HG02840 (cell line): ENCODE measurements at regions not wholly inside any gene's neighbourhood (a gene's known extent, or its start where the extent isn't known, plus 50 kb on each side); places are given as distances from the start of the nearest gene placed in this dataset.
A peak's percentile ranks its signal among the peaks of the same experiment; 100 is the strongest.
"Not testable (repeated sequence)": the region's sequence is repeated elsewhere in the genome, so short reads cannot be mapped to it uniquely, and the experiment has no call there.

Experiments
- ATAC-seq: cut with Tn5 transposase; IDR thresholded peaks from one replicate; pipeline ENCODE4 v1.9.1; 2021; ENCODE audit warnings: mild to moderate bottlenecking, moderate library complexity, moderate number of reproducible peaks; ENCODE audit not compliant: unreplicated experiment, low FRiP score

DNA sequence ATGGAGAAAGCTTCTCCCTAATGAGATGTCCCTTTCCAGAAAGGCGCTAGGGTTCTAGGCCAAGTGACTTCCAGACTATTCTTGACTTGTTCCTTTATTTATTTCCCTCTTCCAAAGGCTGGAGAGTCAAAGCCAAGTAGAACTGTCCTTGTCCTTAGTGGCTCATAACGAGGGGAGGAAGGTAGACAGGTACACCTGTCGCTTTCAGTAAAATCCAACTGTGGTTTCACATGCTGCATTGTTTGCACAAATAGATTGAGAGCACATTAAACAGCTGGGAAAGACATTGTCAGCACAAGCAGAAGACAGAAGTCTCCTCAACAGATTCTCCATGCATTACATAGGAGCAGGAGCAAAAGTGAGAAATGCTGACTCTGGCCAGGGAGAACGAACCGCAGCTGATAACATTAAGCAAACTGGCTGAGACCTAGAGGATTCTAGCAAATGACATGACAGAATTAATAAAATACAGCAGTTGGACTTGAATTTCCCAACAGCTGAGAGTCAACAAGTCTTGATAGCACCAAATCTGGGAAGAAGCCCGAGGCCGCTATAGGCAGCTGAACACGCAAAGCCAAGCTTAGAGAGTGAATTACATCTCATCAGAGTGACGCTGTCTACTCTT lies 227.7 kb downstream of the TLE3 start:
- no peak for ATAC-seq

DNA sequence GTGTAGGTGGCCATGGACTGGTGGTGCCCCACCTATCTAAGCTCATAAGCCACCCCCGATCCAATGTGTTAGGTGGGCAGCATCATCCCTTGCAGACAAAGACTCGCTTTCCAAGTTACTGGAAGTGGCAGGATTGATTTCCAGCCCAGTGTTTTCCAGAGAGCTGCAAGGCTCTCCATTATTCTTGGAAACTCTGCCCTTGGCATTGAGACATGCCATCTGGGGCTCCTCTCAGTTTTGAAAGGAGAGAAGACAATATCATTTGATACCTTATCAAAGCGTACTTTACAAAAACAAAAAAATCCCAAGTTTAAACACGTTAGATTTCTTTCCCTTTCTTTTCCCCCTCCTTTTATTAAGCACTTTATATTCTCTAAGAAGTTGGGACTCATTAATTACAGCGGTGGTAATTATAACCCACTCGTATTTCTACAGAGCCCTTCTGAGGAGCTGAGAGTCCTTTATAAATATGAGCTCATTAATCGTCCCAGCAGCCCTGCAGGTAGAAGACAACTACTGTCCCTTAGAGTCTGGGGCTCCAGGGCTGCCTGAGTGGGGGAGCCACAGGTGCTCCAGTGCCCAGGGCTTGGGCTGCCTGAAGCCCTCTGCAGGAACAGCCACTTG lies 226.1 kb downstream of the TLE3 start:
- no peak for ATAC-seq

DNA sequence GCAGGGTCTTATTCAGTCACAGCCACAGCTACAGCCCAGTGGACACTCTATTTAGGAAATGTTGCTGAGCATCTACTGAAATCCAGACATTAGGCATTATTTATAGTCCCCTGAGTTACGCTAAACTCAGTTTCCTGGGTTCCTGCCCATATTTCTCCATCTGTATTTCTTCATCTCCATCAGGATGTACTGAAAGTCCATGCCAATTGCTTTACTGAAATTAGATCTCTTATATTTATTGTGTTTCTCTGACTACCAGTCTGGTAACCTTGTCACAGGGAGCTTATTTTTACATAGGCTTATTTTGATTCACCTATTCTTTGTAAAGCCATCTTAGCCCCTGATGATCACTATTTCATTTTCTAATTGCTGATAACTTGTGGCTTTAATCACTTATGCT lies 223.9 kb downstream of the TLE3 start:
- ATAC-seq, result no peak

DNA sequence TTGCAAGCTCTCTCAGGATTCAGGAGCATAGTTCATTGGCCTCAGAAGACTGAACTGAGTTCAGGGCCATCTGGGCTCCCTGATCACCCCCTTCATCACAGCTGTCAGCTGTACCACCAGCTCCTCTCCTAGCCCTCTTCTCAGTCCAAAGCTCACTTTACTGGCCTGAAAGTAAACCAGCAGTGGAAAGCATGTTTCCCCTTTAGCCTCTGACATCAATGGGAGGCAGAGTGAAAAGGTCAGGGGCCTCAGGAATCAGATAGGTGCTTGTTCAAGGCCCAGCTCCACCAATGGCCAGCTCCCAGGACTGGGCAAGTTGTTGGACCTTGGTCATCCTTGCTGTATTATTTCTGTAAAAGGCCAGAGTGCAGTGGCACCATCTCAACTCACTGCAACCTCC lies 223.4 kb downstream of the TLE3 start:
- ATAC-seq, result no peak

DNA sequence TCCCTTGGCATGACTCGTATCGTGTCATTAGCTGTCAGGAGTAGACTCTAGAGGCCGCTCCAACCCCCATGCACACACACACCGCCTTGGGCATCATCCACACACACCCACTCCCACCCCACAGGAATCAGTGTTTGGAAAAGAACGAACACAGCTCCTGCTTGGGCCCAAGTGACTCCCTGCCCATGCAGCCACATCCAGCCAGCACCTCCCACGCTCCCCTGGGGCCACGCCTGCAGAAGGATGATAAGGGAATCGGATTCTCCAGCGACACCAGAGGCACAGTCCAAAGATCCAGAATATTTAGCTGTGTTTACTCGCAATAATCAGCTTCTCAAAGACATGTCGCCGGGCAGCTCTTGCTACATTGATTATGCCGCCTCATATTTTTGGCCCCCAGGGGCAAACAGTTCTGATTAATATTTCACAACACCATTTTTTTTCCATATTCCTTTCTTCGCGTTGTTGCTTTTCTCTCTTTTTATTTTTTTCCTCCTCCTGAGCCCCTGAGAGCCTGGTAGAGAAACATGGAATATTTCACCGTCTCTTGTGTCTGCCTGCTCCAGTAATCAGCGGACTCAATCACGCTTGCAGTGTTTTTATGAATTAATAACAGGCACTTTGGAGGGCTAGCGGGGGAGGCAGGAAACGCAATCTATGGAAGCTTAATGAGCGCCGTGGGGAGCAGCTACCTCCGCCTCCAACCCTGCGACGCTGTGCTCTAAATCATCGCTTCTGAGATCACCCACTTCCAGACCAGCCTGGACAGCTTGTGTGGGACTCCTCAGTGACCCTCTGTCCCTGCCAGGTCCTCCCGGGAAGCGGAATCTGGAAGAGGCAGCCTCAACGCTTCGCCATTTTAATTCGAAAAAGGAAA lies 221.4 kb downstream of the TLE3 start:
- ATAC-seq, result no peak

GRCh38 chr15:69879963-69880362 lies 217.8 kb downstream of the TLE3 start:
- ATAC-seq, result not testable (repeated sequence)

- ATAC-seq, result peak; percentile 17
These were observed 217.0 kb downstream of the TLE3 start for GRCh38 chr15:69880571-69881301.

GRCh38 chr15:69881302-69881670 lies 216.4 kb downstream of the TLE3 start:
- ATAC-seq, result peak; percentile 27

- peak; percentile 88 for ATAC-seq
These were observed 216.0 kb downstream of the TLE3 start for GRCh38 chr15:69881766-69882165.

- no peak for ATAC-seq
These were observed 214.4 kb downstream of the TLE3 start for GRCh38 chr15:69883306-69883705.

GRCh38 chr15:69885173-69885955 lies 212.4 kb downstream of the TLE3 start:
- no peak for ATAC-seq

DNA sequence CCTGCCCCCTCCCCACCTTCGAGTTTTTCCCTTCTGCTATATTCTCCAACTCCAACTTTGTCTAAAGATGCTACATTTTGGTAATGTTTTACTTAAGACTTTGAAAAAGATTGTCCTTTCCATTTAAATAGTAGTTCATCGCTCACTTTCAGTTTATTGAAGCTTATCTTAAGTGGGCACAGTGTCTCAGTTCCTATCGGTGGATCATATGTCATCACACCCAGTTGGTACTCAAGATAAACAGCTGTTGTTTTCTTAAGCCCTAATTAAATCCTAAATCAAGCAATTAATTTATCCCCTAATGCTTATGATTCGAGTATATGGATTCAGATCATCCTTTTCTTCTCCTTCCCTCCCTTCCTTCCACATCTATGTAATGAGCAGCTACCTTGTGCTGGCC lies 210.7 kb downstream of the TLE3 start:
- ATAC-seq, result no peak

GRCh38 chr15:69887553-69887952 lies 210.2 kb downstream of the TLE3 start:
- no peak for ATAC-seq

DNA sequence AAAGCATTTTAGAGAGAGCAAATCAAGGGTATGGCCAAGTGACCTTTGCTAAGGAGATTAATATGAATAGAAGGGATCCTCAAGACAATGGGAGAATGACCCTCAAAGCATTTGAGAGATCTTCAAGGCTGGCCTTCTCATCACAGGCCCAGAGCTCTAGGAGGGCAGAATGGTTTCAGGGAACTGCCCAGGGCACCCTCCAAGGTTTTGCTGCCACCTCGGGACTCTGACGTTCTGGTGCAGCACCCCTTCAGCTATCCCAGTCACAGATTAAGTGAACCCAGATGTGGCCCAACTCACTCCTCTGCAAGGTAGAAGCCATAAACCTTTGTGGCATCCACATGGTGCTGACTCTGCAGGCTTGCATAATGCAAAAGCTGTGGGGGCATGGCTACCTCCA lies 209.3 kb downstream of the TLE3 start:
- no peak for ATAC-seq

- ATAC-seq, result no peak
These were observed 206.6 kb downstream of the TLE3 start for GRCh38 chr15:69891070-69891536.

DNA sequence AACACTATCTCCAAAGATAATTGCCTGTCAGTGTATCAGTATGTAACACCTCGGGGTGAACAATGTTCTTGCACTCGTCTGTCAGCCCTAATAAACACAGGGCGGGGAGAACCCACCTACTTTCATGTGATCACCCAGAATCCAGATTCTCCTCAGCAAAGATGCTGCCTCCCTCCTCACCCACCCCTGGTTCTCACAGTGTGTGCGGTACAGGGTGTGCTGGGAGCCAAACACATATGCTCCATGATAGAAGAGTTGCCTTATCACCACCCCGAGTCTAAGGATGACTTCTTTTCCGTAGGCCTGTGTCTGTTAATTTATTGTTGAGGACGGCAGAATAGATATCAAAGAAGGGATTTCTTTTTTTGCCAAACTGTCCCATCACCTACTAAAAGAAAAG lies 206.1 kb downstream of the TLE3 start:
- no peak for ATAC-seq

GRCh38 chr15:69892351-69892750 lies 205.4 kb downstream of the TLE3 start:
- ATAC-seq, result no peak

DNA sequence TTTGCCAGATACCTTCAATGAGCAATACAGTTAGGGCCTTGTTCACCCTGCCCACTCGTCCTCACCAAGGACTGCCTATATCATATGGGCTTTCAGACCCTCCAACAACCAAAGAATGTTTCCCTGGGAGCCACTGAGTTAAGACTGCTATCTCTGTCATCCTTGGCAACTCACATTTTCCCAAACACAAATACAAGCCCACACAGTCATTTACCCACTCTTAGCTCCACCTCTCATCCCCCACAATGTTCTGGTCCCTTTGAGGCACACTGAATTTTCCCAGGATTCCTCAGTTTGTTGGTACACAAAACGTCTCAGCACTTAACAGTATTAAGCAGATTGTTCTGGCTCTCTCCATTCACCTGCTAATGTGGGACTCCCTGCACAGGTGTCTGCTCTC lies 204.6 kb downstream of the TLE3 start:
- no peak for ATAC-seq

DNA sequence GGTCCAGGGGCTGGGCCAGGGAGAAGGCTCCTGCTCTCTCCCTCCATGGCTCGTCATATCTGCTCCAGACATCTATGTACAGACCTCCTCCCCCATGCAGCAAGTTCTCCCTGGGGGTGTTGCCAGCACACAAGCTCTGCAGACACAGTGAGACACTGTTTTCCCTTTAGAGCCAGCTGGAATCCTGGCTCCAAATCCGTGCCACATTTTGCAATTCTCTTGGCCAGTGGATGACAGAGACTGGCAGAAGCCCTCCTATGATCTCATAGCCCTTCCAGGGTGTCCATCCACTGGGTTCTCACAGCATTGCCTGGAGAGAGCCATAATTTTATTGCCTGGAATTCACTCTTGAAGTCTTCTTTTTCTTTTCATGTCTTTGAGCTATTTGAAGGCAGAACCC lies 203.9 kb downstream of the TLE3 start:
- no peak for ATAC-seq

DNA sequence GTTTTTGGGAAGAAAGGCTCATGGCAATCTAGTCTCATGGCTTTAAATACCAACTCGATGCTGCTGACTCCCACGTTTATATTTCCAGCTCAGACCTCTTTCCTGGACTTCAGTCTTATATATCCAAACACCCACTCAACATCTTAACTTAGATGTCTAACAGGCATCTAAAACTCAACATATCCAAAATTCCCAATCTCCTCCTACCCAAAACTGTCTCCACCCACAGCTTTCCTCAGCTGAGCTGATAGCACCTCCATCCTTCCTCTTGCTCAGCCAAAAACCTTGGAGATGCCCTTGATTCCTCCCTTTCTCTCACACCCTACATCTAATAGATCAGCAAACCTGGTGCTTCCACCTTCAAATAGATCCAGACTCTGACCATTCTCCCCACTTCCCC lies 202.5 kb downstream of the TLE3 start:
- ATAC-seq, result no peak
